Endothelial cell (in vitro differentiated cells): ENCODE measurements at regions not wholly inside any gene's neighbourhood (a gene's known extent, or its start where the extent isn't known, plus 50 kb on each side); places are given as distances from the start of the nearest gene placed in this dataset.

Source experiments
- DNase-seq: peaks from one replicate; pipeline ENCODE4 v3.0.0; 2021; ENCODE audit warnings: low spot score
- H3K27ac Mint-ChIP-seq: one replicate; pipeline ENCODE4 v1.8.0; 2021; ENCODE audit warnings: mixed read lengths, inconsistent platforms; ENCODE audit not compliant: unreplicated experiment
- H3K27me3 Mint-ChIP-seq: one replicate; pipeline ENCODE4 v1.8.0; 2021; ENCODE audit warnings: mild to moderate bottlenecking, moderate library complexity, mixed read lengths, inconsistent platforms; ENCODE audit not compliant: unreplicated experiment
- H3K36me3 Mint-ChIP-seq: one replicate; pipeline ENCODE4 v1.8.0; 2021; ENCODE audit warnings: mild to moderate bottlenecking, low read depth, mixed read lengths, inconsistent platforms; ENCODE audit not compliant: unreplicated experiment
- H3K4me1 Mint-ChIP-seq: one replicate; pipeline ENCODE4 v1.8.0; 2021; ENCODE audit warnings: mild to moderate bottlenecking, mixed read lengths, inconsistent platforms; ENCODE audit not compliant: unreplicated experiment
- H3K4me3 Mint-ChIP-seq: one replicate; pipeline ENCODE4 v1.8.0; 2021; ENCODE audit warnings: mild to moderate bottlenecking, mixed read lengths, inconsistent platforms; ENCODE audit not compliant: unreplicated experiment
- H3K9me3 Mint-ChIP-seq: one replicate; pipeline ENCODE4 v1.8.0; 2021; ENCODE audit warnings: mixed read lengths, inconsistent platforms; ENCODE audit not compliant: unreplicated experiment
- TF ChIP-seq, protein P1 (sequence below): fragments of 200-600 bp; sonication (generic); IDR thresholded peaks from one replicate; pipeline ENCODE4 v1.5.0; 2021; ENCODE audit warnings: antibody characterized with exemption; ENCODE audit not compliant: unreplicated experiment

DNA sequence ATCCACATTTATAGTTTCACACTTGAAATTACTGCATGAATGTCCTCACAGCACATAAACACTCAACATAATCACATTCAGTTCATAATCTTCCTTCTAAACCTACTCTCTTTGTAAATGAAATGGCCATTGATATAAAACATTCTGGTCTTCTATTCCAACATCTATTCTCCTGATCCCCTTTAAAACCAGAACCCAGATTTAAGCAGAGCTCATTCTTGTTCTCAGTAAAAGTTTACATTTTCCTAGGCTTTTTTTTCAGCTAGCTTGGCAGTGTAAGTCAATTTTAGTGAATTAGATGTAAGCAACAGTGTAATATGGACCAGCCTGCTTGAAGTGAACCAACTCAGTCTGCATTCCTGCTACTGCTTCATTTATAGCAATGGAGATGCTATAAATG is 460.7 kb upstream of the RGS18 start:
- no peak for DNase-seq
- Mint-ChIP-seq H3K9me3 (peaks cover 7% of the 10 kb centered on the region), H3K4me1 (peaks cover 2% of the 10 kb centered on the region), H3K36me3 (peaks cover 8% of the 10 kb centered on the region), H3K4me3 (no peak overlapping the region), H3K27ac (no peak overlapping the region), H3K27me3 (peaks cover 2% of the 10 kb centered on the region)
- TF ChIP-seq, protein P1, sequence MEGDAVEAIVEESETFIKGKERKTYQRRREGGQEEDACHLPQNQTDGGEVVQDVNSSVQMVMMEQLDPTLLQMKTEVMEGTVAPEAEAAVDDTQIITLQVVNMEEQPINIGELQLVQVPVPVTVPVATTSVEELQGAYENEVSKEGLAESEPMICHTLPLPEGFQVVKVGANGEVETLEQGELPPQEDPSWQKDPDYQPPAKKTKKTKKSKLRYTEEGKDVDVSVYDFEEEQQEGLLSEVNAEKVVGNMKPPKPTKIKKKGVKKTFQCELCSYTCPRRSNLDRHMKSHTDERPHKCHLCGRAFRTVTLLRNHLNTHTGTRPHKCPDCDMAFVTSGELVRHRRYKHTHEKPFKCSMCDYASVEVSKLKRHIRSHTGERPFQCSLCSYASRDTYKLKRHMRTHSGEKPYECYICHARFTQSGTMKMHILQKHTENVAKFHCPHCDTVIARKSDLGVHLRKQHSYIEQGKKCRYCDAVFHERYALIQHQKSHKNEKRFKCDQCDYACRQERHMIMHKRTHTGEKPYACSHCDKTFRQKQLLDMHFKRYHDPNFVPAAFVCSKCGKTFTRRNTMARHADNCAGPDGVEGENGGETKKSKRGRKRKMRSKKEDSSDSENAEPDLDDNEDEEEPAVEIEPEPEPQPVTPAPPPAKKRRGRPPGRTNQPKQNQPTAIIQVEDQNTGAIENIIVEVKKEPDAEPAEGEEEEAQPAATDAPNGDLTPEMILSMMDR = no peak

- Mint-ChIP-seq H3K4me3 (no peak overlapping the region), H3K9me3 (peaks cover 7% of the 10 kb centered on the region), H3K4me1 (peaks cover 2% of the 10 kb centered on the region), H3K27ac (no peak overlapping the region), H3K27me3 (no peaks in the 10 kb centered on the region), H3K36me3 (peaks cover 8% of the 10 kb centered on the region)
- DNase-seq = no peak
- TF ChIP-seq, protein P1 = no peak
Measured at GRCh38 chr1:191698246-191698645, 460.0 kb upstream of the RGS18 start.

DNA sequence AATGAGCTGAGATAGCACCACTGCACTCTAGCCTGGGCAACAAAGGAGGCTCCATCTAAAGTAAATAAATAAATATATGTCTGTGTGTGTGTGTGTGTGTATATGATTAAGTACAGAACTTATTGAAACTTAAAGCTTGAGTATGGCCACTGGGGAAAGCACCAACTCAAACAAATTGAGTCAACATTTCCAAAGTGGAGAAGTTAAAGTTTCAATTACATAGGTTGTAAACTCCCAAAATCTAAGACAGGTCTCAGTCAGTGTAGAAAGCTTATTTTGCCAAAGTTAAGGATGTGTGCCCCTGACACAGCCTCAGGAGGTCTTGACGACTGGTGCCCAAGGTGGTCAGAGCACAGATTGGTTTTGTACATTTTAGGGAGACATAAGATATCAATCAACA is 458.9 kb upstream of the RGS18 start:
- H3K27me3 Mint-ChIP-seq = no peaks in the 10 kb centered on the region
- no peak overlapping the region for H3K27ac Mint-ChIP-seq
- TF ChIP-seq, protein P1 = no peak
- H3K4me1 Mint-ChIP-seq = peaks cover 2% of the 10 kb centered on the region
- H3K9me3 Mint-ChIP-seq = peaks cover 3% of the 10 kb centered on the region
- DNase-seq = no peak
- H3K4me3 Mint-ChIP-seq = no peak overlapping the region
- no peaks in the 10 kb centered on the region for H3K36me3 Mint-ChIP-seq

DNA sequence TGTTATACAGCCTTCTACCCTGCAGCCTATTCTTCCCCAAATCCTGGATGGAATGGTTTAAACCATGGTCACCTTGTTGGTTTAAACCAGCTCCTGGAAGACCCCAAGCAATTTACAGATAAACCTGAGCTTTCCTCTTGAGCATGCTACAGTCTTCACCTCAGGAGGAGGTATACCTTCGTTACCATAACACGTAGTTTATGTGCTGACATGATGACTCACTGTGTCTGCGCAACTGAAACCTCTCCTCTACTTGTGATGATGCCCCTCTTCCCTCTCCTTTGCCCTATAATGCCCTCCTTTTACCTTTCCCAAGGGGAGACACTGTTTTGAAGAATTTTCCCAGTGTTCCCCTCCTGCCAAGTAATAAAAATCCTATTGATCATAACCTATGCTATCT is 457.3 kb upstream of the RGS18 start:
- TF ChIP-seq, protein P1 = no peak
- Mint-ChIP-seq H3K4me1 (peaks cover 2% of the 10 kb centered on the region), H3K27me3 (no peaks in the 10 kb centered on the region), H3K27ac (no peak overlapping the region), H3K9me3 (peaks cover 3% of the 10 kb centered on the region), H3K36me3 (no peaks in the 10 kb centered on the region), H3K4me3 (no peak overlapping the region)
- no peak for DNase-seq

DNA sequence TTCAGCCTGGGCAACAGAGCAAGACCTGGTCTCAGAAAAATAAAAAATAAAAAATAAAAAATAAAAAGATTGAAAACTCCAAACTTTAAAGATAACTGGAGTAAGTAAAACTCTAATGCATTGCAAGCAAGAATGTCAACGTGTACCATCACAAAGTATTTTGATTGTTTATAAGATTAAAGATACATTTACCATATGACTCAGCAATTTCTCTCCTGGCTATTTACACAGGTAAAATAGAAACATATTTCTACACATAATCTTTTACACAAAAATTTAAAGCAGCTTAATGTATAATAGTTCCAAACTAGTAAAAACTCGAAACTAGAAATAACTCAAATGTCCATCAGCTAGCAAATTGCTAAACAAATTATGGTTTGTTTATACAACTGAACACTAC is 456.1 kb upstream of the RGS18 start:
- Mint-ChIP-seq H3K4me3 (no peak overlapping the region), H3K4me1 (peaks cover 2% of the 10 kb centered on the region), H3K27ac (no peak overlapping the region), H3K27me3 (no peaks in the 10 kb centered on the region), H3K9me3 (peaks cover 3% of the 10 kb centered on the region), H3K36me3 (no peaks in the 10 kb centered on the region)
- TF ChIP-seq, protein P1 = no peak
- no peak for DNase-seq
